Neural progenitor cell (in vitro differentiated cells): ENCODE measurements at regions not wholly inside any gene's neighbourhood (a gene's known extent, or its start where the extent isn't known, plus 50 kb on each side); places are given as distances from the start of the nearest gene placed in this dataset.

Source experiments
- DNase-seq: peaks from one replicate; pipeline ENCODE4 v3.0.0-alpha.2; 2016; ENCODE audit warnings: low spot score
- H2AFZ ChIP-seq: fragments of 200-600 bp; sonication (generic); replicated peaks from 2 replicates; pipeline ENCODE4 v1.6.1; 2016; ENCODE audit warnings: antibody characterized with exemption
- H3F3A ChIP-seq: fragments of 200-600 bp; sonication (generic); 2 replicates; pipeline ENCODE4 v1.6.1; 2016; ENCODE audit warnings: antibody characterized with exemption, low read depth
- H3K27ac ChIP-seq: fragments of 200-600 bp; sonication (generic); 2 replicates; pipeline ENCODE4 v1.5.1; 2016; ENCODE audit warnings: mild to moderate bottlenecking
- H3K27me3 ChIP-seq: fragments of 200-600 bp; sonication (generic); 2 replicates; pipeline ENCODE4 v1.6.1; 2016; ENCODE audit warnings: mild to moderate bottlenecking, moderate library complexity
- H3K36me3 ChIP-seq: fragments of 200-600 bp; sonication (generic); 2 replicates; pipeline ENCODE4 v1.5.1; 2016
- H3K4me1 ChIP-seq: fragments of 200-600 bp; sonication (generic); 2 replicates; pipeline ENCODE4 v1.6.1; 2016; ENCODE audit warnings: mixed run types
- H3K4me2 ChIP-seq: fragments of 200-600 bp; sonication (generic); 2 replicates; pipeline ENCODE4 v1.6.1; 2016
- H3K4me3 ChIP-seq: fragments of 200-600 bp; sonication (generic); 2 replicates; pipeline ENCODE4 v1.5.1; 2016
- H3K79me2 ChIP-seq: fragments of 200-600 bp; sonication (generic); 2 replicates; pipeline ENCODE4 v1.6.1; 2016; ENCODE audit warnings: low read depth
- H3K9ac ChIP-seq: fragments of 200-600 bp; sonication (generic); 2 replicates; pipeline ENCODE4 v1.6.1; 2016
- H3K9me3 ChIP-seq: fragments of 200-600 bp; sonication (generic); 2 replicates; pipeline ENCODE4 v1.5.1; 2016; ENCODE audit warnings: low read depth
- H4K20me1 ChIP-seq: fragments of 200-600 bp; sonication (generic); 2 replicates; pipeline ENCODE4 v1.6.1; 2016; ENCODE audit warnings: low read depth
- H3K27ac Mint-ChIP-seq: 3 replicates; pipeline ENCODE4 v1.8.0; 2021; ENCODE audit warnings: mixed read lengths
- H3K27me3 Mint-ChIP-seq: 2 replicates; pipeline ENCODE4 v1.8.0; 2022; ENCODE audit warnings: low read depth, mild to moderate bottlenecking, inconsistent platforms, moderate library complexity, mixed read lengths; ENCODE audit not compliant: insufficient read depth
- H3K36me3 Mint-ChIP-seq: 3 replicates; pipeline ENCODE4 v1.8.0; 2021; ENCODE audit warnings: mixed read lengths
- H3K4me1 Mint-ChIP-seq: 3 replicates; pipeline ENCODE4 v1.8.0; 2021; ENCODE audit warnings: mixed read lengths
- H3K4me3 Mint-ChIP-seq: 3 replicates; pipeline ENCODE4 v1.8.0; 2021; ENCODE audit warnings: mild to moderate bottlenecking, moderate library complexity, mixed read lengths
- H3K9me3 Mint-ChIP-seq: 3 replicates; pipeline ENCODE4 v1.8.0; 2020; ENCODE audit warnings: mixed read lengths
- EZH2 ChIP-seq: fragments of 200-600 bp; sonication (generic); IDR thresholded peaks from 2 replicates; pipeline ENCODE4 v1.6.1; 2017; ENCODE audit warnings: antibody characterized with exemption, mild to moderate bottlenecking, moderate library complexity
- EZH2phosphoT487 ChIP-seq: fragments of 200-600 bp; sonication (generic); IDR thresholded peaks from 2 replicates; pipeline ENCODE4 v1.6.1; 2017; ENCODE audit warnings: antibody characterized with exemption
- TF ChIP-seq, protein P1 (sequence below): fragments of 200-600 bp; sonication (generic); IDR thresholded peaks from 2 replicates; pipeline ENCODE4 v1.5.1; 2017; ENCODE audit warnings: antibody characterized with exemption, mild to moderate bottlenecking

DNA sequence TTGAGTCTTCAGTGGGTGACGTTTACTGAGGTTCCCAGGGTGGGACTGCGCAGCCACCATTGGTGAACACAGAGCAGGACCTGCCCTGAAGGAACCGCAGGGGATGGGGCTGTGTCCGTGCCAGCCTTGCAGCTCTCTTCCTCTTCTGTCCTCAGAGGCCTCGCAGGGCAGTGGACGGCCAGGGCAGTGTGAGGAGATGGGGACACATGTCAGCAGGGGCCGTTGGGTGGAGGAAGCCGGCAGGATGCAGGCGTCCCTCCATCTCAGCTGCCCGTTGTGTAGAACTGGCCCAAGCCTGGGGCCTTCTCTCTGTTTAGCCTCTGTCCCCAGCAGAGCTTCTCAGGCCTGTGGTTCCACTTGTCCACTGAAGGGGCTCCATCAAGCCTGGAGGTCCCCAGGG is 53.6 kb upstream of the SMOC2 start:
- H3K4me3 Mint-ChIP-seq = no peak overlapping the region
- no peaks in the 10 kb centered on the region for H3K36me3 ChIP-seq
- no peaks in the 10 kb centered on the region for H3K27me3 ChIP-seq
- H3K4me3 ChIP-seq = no peak overlapping the region
- DNase-seq = no peak
- peaks cover 10% of the 10 kb centered on the region for H3K4me1 Mint-ChIP-seq
- no peaks in the 10 kb centered on the region for H3K4me1 ChIP-seq
- no peak overlapping the region for H2AFZ ChIP-seq
- no peaks in the 10 kb centered on the region for H3K9me3 ChIP-seq
- no peak overlapping the region for H3K27ac Mint-ChIP-seq
- no peaks in the 10 kb centered on the region for H3K79me2 ChIP-seq
- H4K20me1 ChIP-seq = no peaks in the 10 kb centered on the region
- no peaks in the 10 kb centered on the region for H3K36me3 Mint-ChIP-seq
- peaks cover 13% of the 10 kb centered on the region for H3K27me3 Mint-ChIP-seq
- H3K9me3 Mint-ChIP-seq = peaks cover 5% of the 10 kb centered on the region
- H3K9ac ChIP-seq = no peak overlapping the region
- TF ChIP-seq, protein P1, sequence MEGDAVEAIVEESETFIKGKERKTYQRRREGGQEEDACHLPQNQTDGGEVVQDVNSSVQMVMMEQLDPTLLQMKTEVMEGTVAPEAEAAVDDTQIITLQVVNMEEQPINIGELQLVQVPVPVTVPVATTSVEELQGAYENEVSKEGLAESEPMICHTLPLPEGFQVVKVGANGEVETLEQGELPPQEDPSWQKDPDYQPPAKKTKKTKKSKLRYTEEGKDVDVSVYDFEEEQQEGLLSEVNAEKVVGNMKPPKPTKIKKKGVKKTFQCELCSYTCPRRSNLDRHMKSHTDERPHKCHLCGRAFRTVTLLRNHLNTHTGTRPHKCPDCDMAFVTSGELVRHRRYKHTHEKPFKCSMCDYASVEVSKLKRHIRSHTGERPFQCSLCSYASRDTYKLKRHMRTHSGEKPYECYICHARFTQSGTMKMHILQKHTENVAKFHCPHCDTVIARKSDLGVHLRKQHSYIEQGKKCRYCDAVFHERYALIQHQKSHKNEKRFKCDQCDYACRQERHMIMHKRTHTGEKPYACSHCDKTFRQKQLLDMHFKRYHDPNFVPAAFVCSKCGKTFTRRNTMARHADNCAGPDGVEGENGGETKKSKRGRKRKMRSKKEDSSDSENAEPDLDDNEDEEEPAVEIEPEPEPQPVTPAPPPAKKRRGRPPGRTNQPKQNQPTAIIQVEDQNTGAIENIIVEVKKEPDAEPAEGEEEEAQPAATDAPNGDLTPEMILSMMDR = no peak
- no peak for TF ChIP-seq EZH2phosphoT487
- no peak for TF ChIP-seq EZH2
- H3K27ac ChIP-seq = no peak overlapping the region
- H3F3A ChIP-seq = peaks cover 11% of the 10 kb centered on the region
- H3K4me2 ChIP-seq = no peak overlapping the region

DNA sequence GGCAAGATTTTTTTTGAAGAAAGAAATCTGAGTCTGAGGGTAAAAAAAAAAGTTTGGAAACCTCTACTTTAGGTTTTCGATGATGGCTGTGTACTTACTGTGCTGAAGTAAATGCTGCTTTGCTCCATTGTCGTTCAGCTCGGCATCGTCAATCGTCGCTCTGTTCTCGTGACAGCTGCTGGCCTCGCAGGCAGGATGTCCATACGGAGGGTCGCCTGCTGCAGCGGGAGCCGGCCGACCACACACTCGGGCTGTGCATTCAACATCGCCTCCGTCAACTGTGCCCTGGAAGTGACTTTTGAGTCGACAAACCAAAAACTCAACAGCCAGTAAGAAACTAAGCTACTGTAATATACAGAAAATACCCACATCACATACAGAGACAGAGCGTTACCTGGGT is 53.1 kb upstream of the SMOC2 start:
- DNase-seq = no peak
- TF ChIP-seq EZH2 = no peak
- TF ChIP-seq, protein P1 = no peak
- no peak for TF ChIP-seq EZH2phosphoT487
- no peak overlapping the region for H3K4me3 ChIP-seq
- H3K27me3 ChIP-seq = no peaks in the 10 kb centered on the region
- no peak overlapping the region for H2AFZ ChIP-seq
- H3K4me2 ChIP-seq = no peak overlapping the region
- no peak overlapping the region for H3K9ac ChIP-seq
- H4K20me1 ChIP-seq = no peaks in the 10 kb centered on the region
- peak overlapping the region; percentile 53 for H3K27ac Mint-ChIP-seq
- no peaks in the 10 kb centered on the region for H3K36me3 Mint-ChIP-seq
- H3K27ac ChIP-seq = no peak overlapping the region
- no peaks in the 10 kb centered on the region for H3K9me3 ChIP-seq
- no peaks in the 10 kb centered on the region for H3K4me1 ChIP-seq
- H3K79me2 ChIP-seq = no peaks in the 10 kb centered on the region
- peaks cover 13% of the 10 kb centered on the region for H3K27me3 Mint-ChIP-seq
- peaks cover 12% of the 10 kb centered on the region for H3K4me1 Mint-ChIP-seq
- no peaks in the 10 kb centered on the region for H3K36me3 ChIP-seq
- peaks cover 10% of the 10 kb centered on the region for H3F3A ChIP-seq
- peaks cover 2% of the 10 kb centered on the region for H3K9me3 Mint-ChIP-seq
- H3K4me3 Mint-ChIP-seq = no peak overlapping the region

DNA sequence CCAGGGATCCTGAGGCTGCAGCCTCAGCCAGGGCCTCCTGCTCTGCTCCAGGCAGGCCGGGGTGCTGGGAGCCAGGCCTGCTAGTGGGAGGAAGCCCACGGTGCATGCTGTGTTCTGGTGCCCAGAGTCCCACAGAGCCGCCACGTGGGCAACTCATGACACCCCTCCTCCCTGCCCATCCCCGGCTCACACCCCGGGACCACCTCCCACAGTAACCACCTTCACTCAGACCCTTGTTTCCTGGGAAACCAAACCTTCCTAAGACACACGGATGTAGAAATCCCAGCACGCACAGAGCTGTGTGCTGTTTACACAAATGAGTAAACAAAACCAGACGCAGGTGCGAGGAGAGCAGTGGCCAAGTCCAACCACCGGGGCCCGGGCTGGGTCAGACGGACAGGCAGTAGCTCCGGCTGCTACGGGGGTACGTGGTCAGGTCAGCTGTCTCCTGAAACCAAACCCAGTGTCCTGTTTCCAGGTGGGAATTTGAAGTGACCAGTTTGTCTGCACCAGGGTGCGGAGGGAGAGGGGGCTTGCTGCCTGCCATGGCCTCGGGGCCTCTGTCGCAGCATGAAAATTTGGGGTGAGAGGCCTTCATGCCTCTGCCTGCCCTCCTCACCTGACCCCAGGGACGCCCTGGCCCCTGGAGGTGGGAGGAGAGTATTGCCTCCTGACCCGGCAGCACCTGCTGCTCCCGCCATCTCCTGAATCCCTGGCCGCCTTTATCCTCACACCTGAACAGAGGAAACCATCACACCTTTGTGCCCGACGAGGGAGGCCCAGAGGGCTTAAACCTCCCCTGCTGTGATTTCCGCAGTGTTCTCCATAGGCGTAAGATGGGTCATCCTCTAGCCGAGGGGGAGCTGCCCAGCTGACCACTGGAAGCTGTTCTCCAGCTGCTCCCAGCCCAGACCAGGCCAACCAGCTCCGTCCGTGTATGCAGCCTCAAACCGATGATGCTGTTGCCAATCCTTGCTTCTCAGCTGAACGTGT is 52.0 kb upstream of the SMOC2 start:
- TF ChIP-seq, protein P1 = peak; percentile 12
- no peak for TF ChIP-seq EZH2phosphoT487
- H3K9me3 Mint-ChIP-seq = no peaks in the 10 kb centered on the region
- Histone ChIP-seq H3K4me3 (no peak overlapping the region), H3K27me3 (no peaks in the 10 kb centered on the region), H3F3A (peaks cover under 1% of the 10 kb centered on the region), H3K9me3 (no peaks in the 10 kb centered on the region), H3K9ac (no peak overlapping the region), H2AFZ (no peak overlapping the region), H4K20me1 (no peaks in the 10 kb centered on the region), H3K4me1 (no peaks in the 10 kb centered on the region), H3K27ac (no peak overlapping the region), H3K4me2 (no peak overlapping the region), H3K36me3 (no peaks in the 10 kb centered on the region), H3K79me2 (no peaks in the 10 kb centered on the region)
- no peak overlapping the region for H3K4me3 Mint-ChIP-seq
- DNase-seq = no peak
- peaks cover 11% of the 10 kb centered on the region for H3K4me1 Mint-ChIP-seq
- H3K27ac Mint-ChIP-seq = no peak overlapping the region
- H3K27me3 Mint-ChIP-seq = peaks cover 7% of the 10 kb centered on the region
- no peaks in the 10 kb centered on the region for H3K36me3 Mint-ChIP-seq
